ENCODE measurements at regions not wholly inside any gene's neighbourhood (a gene's known extent, or its start where the extent isn't known, plus 50 kb on each side); places are given as distances from the start of the nearest gene placed in this dataset.

- H4K20me1 ChIP-seq (ENCODE audit: insufficient read depth, low read length): no peaks in the 10 kb centered on the region
- H3K79me2 ChIP-seq (ENCODE audit: insufficient read depth, low read depth, low read length): no peaks in the 10 kb centered on the region
- no peaks in the 10 kb centered on the region for H3K9me2 ChIP-seq (ENCODE audit: insufficient read depth, low read length)
- no peak for TF ChIP-seq CTCF (conservative IDR thresholded peaks at IDR 0.05; ENCODE audit: low read length)
- TF ChIP-seq EZH2phosphoT487 (IDR thresholded peaks at IDR 0.05; ENCODE audit: borderline replicate concordance, low read depth, low read length): no peak
- H3K9me3 ChIP-seq (ENCODE audit: low read length): no peaks in the 10 kb centered on the region
- no peaks in the 10 kb centered on the region for H3K36me3 ChIP-seq (ENCODE audit: insufficient read depth, low read length)
- no peak for DNase-seq (ENCODE audit: low spot score)
- CTCF ChIA-PET (ENCODE audit: unreplicated experiment): no interaction called here
- no peak overlapping the region for H2AFZ ChIP-seq (ENCODE audit: low read length)
- no peaks in the 10 kb centered on the region for H3K4me1 ChIP-seq (ENCODE audit: insufficient read depth, low read length, poor library complexity, severe bottlenecking)
- H3K4me3 ChIP-seq (ENCODE audit: low read depth, low read length, poor library complexity, severe bottlenecking): no peak overlapping the region
- H3K4me2 ChIP-seq (ENCODE audit: low read length): no peak overlapping the region
- POLR2A ChIA-PET: interaction anchor here (0.9 kb wide), 1 partner anchor 43 kb away, joined by 3 read pairs; no protein-coding TSS in a partner anchor
- H3K27ac ChIP-seq (ENCODE audit: low read depth, low read length, poor library complexity, severe bottlenecking): no peak overlapping the region
- intact Hi-C loops (cut with micrococcal nuclease; ENCODE audit: unreplicated experiment): no loop called here
- BruUV-seq (replicated peaks): no TSS peak
These were observed 504.9 kb downstream of the TBL1XR1 start for GRCh38 chr3:176692199-176692965.

GRCh38 chr3:176690083-176690869 is 507.0 kb downstream of the TBL1XR1 start:
- no peak for DNase-seq (ENCODE audit: low spot score)
- no peaks in the 10 kb centered on the region for H4K20me1 ChIP-seq (ENCODE audit: insufficient read depth, low read length)
- H3K4me1 ChIP-seq (ENCODE audit: insufficient read depth, low read length, poor library complexity, severe bottlenecking): no peaks in the 10 kb centered on the region
- H3K36me3 ChIP-seq (ENCODE audit: insufficient read depth, low read length): no peaks in the 10 kb centered on the region
- no peak overlapping the region for H3K27ac ChIP-seq (ENCODE audit: low read depth, low read length, poor library complexity, severe bottlenecking)
- CTCF ChIA-PET (ENCODE audit: unreplicated experiment): no interaction called here
- no TSS peak for BruUV-seq (replicated peaks)
- no peaks in the 10 kb centered on the region for H3K79me2 ChIP-seq (ENCODE audit: insufficient read depth, low read depth, low read length)
- POLR2A ChIA-PET: interaction anchor here (0.5 to 0.7 kb wide), 5 partner anchors 8 to 1597 kb away, joined by 3 to 4 read pairs (median 3); no protein-coding TSS in a partner anchor
- H3K9me3 ChIP-seq (ENCODE audit: low read length): no peaks in the 10 kb centered on the region
- no peaks in the 10 kb centered on the region for H3K9me2 ChIP-seq (ENCODE audit: insufficient read depth, low read length)
- no peak overlapping the region for H2AFZ ChIP-seq (ENCODE audit: low read length)
- intact Hi-C loops (cut with micrococcal nuclease; ENCODE audit: unreplicated experiment): no loop called here
- TF ChIP-seq CTCF (conservative IDR thresholded peaks at IDR 0.05; ENCODE audit: low read length): no peak
- TF ChIP-seq EZH2phosphoT487 (IDR thresholded peaks at IDR 0.05; ENCODE audit: borderline replicate concordance, low read depth, low read length): no peak
- no peak overlapping the region for H3K4me2 ChIP-seq (ENCODE audit: low read length)
- no peak overlapping the region for H3K4me3 ChIP-seq (ENCODE audit: low read depth, low read length, poor library complexity, severe bottlenecking)

GRCh38 chr3:176687754-176688153 is 509.5 kb downstream of the TBL1XR1 start:
- CTCF ChIA-PET (ENCODE audit: unreplicated experiment): no interaction called here
- Histone ChIP-seq H3K9me3 (ENCODE audit: low read length) (no peaks in the 10 kb centered on the region), H4K20me1 (ENCODE audit: insufficient read depth, low read length) (no peaks in the 10 kb centered on the region), H3K9me2 (ENCODE audit: insufficient read depth, low read length) (no peaks in the 10 kb centered on the region), H2AFZ (ENCODE audit: low read length) (no peak overlapping the region), H3K4me2 (ENCODE audit: low read length) (no peak overlapping the region), H3K27ac (ENCODE audit: low read depth, low read length, poor library complexity, severe bottlenecking) (no peak overlapping the region), H3K4me3 (ENCODE audit: low read depth, low read length, poor library complexity, severe bottlenecking) (no peak overlapping the region), H3K4me1 (ENCODE audit: insufficient read depth, low read length, poor library complexity, severe bottlenecking) (no peaks in the 10 kb centered on the region), H3K79me2 (ENCODE audit: insufficient read depth, low read depth, low read length) (no peaks in the 10 kb centered on the region), H3K36me3 (ENCODE audit: insufficient read depth, low read length) (no peaks in the 10 kb centered on the region)
- no peak for TF ChIP-seq EZH2phosphoT487 (IDR thresholded peaks at IDR 0.05; ENCODE audit: borderline replicate concordance, low read depth, low read length)
- no peak for TF ChIP-seq CTCF (conservative IDR thresholded peaks at IDR 0.05; ENCODE audit: low read length)
- POLR2A ChIA-PET: no interaction called here
- BruUV-seq (replicated peaks): no TSS peak
- no peak for DNase-seq (ENCODE audit: low spot score)
- intact Hi-C loops (cut with micrococcal nuclease; ENCODE audit: unreplicated experiment): no loop called here
